Suprapubic skin (tissue), 4 donors: ENCODE measurements at regions not wholly inside any gene's neighbourhood (a gene's known extent, or its start where the extent isn't known, plus 50 kb on each side); places are given as distances from the start of the nearest gene placed in this dataset.

ENCODE experiments used
- EP300 ChIP-seq: sonication (generic); formaldehyde crosslinking; IDR thresholded peaks from one replicate; pipeline ENCODE4 v1.6.1; 2017; ENCODE audit warnings: antibody characterized with exemption
- POLR2A ChIP-seq, 2 donors: fragments of 450-650 bp; IDR thresholded peaks; one replicate each; pipeline ENCODE4 v1.6.1; 2017; ENCODE audit warnings: antibody characterized with exemption in 2 of 2, mild to moderate bottlenecking in 2 of 2, moderate library complexity in 2 of 2
- POLR2AphosphoS5 ChIP-seq, 3 donors: sonication (generic); formaldehyde crosslinking; IDR thresholded peaks; one replicate each; pipeline ENCODE4 v1.6.1; 2017; ENCODE audit warnings: antibody characterized with exemption in 3 of 3
- TF ChIP-seq, protein P1 (sequence below), 2 donors: fragments of 200-600 bp in 1 of 2; fragments of 450-650 bp in 1 of 2; sonication (generic) in 1 of 2; IDR thresholded peaks; one replicate each; pipeline ENCODE4 v1.5.1; 2016 to 2019; ENCODE audit warnings: antibody characterized with exemption in 2 of 2, mild to moderate bottlenecking in 1 of 2, moderate library complexity in 1 of 2

DNA sequence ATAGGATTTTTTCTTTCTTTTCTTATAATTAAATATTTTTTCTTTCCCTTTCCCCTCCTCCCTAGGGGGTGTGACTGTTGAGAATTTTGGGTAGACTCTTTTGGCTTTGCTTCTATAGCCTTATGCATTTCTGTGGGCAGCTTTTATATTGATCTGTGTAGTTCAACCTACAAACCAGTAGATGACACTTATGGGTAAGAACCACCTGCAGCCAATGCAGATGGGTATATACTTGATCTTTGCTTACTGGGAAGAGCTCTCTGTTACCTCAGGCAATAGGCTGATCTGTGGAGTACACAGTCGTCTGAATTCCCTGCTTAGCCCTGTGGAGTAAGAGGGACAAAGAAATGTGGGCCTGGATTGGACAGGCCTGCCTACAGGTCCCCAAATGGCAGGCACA lies 102.7 kb upstream of the STARD4 start:
- TF ChIP-seq, protein P1, sequence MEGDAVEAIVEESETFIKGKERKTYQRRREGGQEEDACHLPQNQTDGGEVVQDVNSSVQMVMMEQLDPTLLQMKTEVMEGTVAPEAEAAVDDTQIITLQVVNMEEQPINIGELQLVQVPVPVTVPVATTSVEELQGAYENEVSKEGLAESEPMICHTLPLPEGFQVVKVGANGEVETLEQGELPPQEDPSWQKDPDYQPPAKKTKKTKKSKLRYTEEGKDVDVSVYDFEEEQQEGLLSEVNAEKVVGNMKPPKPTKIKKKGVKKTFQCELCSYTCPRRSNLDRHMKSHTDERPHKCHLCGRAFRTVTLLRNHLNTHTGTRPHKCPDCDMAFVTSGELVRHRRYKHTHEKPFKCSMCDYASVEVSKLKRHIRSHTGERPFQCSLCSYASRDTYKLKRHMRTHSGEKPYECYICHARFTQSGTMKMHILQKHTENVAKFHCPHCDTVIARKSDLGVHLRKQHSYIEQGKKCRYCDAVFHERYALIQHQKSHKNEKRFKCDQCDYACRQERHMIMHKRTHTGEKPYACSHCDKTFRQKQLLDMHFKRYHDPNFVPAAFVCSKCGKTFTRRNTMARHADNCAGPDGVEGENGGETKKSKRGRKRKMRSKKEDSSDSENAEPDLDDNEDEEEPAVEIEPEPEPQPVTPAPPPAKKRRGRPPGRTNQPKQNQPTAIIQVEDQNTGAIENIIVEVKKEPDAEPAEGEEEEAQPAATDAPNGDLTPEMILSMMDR (IDR thresholded peaks at IDR 0.05): no peak
- no peak for TF ChIP-seq POLR2A (IDR thresholded peaks at IDR 0.05)
- TF ChIP-seq POLR2AphosphoS5 (IDR thresholded peaks at IDR 0.05): no peak
- no peak for TF ChIP-seq EP300
